ENCODE measurements at regions not wholly inside any gene's neighbourhood (a gene's known extent, or its start where the extent isn't known, plus 50 kb on each side); places are given as distances from the start of the nearest gene placed in this dataset.
A peak's percentile ranks its signal among the peaks of the same experiment; 100 is the strongest.

DNA sequence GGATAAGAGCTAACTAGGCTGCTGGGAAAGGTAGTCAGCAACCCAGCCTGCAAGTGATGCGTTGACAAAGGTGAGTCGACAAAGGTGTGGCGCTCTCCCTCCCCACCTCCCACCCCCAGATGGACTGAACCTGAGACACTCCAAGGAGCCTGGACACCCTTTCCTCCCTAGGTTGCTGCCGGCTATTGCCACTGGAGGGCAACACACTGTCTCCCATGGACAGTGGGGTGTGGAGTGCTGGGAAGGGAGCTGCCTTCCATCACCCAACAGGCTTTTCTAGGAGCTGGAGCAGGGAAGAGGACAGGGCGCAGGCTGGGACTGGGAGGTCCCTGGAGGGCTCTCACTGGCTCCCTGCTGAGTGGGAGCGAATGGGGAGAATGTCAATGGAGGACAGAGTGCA lies 75.4 kb upstream of the ARAP3 start:
- H3K36me3 ChIP-seq (replicated peaks in 1 of 2; ENCODE audit: control insufficient read depth in 1 of 2, insufficient read depth in 2 of 2, low read length in 2 of 2): no peaks in the 10 kb centered on the region
- 28% methylated on average over 4 of the region's 6 CpGs for WGBS (ENCODE audit: low lambda C conversion rate)
- 0 out of 2 replicates have a peak, but pooled peaks cover 2% of the 10 kb centered on the region for H4K20me1 ChIP-seq (ENCODE audit: insufficient read depth, low read length)
- H2AFZ ChIP-seq (ENCODE audit: low read length): no peak overlapping the region
- no peaks in the 10 kb centered on the region for H3K9me3 ChIP-seq (ENCODE audit: low read length)
- peaks cover 4 to 47% of the 10 kb centered on the region in 2 experiments; a peak in 4 of 5 replicates for H3K27me3 ChIP-seq (ENCODE audit: control insufficient read depth in 1 of 2, insufficient read depth in 2 of 2, low read length in 2 of 2)
- intact Hi-C loops (cut with micrococcal nuclease; ENCODE audit: unreplicated experiment) (no loop called here), in situ Hi-C loops (cut with HindIII; ENCODE audit: extremely low pct_ligation_motif_present, low pct_unique_long_range_greater_than_20kb) (no loop called here)
- FAIRE-seq: no peak
- H3K79me2 ChIP-seq (ENCODE audit: insufficient read depth, low read length): no peaks in the 10 kb centered on the region
- H3K4me3 ChIP-seq (replicated peaks in 1 of 3; ENCODE audit: insufficient read depth in 1 of 3, low read depth in 2 of 3, low read length in 3 of 3): no peak overlapping the region
- peak; percentile 38; the same call in 1 of the 2 replicates for TF ChIP-seq STAG1 (CRISPR knock-in tag; IDR thresholded peaks at IDR 0.05)
- no peak for TF ChIP-seq ZNF678 (CRISPR knock-in tag; IDR thresholded peaks at IDR 0.05)
- TF ChIP-seq ZNF24 (IDR thresholded peaks at IDR 0.05): no peak
- TF ChIP-seq, protein P1, sequence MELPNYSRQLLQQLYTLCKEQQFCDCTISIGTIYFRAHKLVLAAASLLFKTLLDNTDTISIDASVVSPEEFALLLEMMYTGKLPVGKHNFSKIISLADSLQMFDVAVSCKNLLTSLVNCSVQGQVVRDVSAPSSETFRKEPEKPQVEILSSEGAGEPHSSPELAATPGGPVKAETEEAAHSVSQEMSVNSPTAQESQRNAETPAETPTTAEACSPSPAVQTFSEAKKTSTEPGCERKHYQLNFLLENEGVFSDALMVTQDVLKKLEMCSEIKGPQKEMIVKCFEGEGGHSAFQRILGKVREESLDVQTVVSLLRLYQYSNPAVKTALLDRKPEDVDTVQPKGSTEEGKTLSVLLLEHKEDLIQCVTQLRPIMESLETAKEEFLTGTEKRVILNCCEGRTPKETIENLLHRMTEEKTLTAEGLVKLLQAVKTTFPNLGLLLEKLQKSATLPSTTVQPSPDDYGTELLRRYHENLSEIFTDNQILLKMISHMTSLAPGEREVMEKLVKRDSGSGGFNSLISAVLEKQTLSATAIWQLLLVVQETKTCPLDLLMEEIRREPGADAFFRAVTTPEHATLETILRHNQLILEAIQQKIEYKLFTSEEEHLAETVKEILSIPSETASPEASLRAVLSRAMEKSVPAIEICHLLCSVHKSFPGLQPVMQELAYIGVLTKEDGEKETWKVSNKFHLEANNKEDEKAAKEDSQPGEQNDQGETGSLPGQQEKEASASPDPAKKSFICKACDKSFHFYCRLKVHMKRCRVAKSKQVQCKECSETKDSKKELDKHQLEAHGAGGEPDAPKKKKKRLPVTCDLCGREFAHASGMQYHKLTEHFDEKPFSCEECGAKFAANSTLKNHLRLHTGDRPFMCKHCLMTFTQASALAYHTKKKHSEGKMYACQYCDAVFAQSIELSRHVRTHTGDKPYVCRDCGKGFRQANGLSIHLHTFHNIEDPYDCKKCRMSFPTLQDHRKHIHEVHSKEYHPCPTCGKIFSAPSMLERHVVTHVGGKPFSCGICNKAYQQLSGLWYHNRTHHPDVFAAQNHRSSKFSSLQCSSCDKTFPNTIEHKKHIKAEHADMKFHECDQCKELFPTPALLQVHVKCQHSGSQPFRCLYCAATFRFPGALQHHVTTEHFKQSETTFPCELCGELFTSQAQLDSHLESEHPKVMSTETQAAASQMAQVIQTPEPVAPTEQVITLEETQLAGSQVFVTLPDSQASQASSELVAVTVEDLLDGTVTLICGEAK (IDR thresholded peaks at IDR 0.05): no peak
- TF ChIP-seq, protein P1 (CRISPR knock-in tag; IDR thresholded peaks at IDR 0.05): no peak
- peak; percentile 43 for TF ChIP-seq CTCF (CRISPR knock-in tag; IDR thresholded peaks at IDR 0.05)
- no peak overlapping the region for H3K4me2 ChIP-seq (ENCODE audit: low read depth, low read length)
- BruUV-seq (replicated peaks): no TSS peak
- no peak overlapping the region for H3K9ac ChIP-seq (ENCODE audit: insufficient read depth, low read depth, low read length)
- POLR2A ChIA-PET: no interaction called here
- CTCF ChIA-PET (ENCODE audit: low intra/inter-chr PET ratio, low total read pairs): no interaction called here
- ATAC-seq: peak; percentile 75
- H3K27ac ChIP-seq (ENCODE audit: extremely low read length, insufficient read depth, low read length): no peak overlapping the region
- DNase-seq (ENCODE audit: low spot score): no peak
- no peaks in the 10 kb centered on the region for H3K4me1 ChIP-seq (ENCODE audit: insufficient read depth, low read length)

Measured in HepG2 (cell line).